Hepatocyte (in vitro differentiated cells): ENCODE measurements at regions not wholly inside any gene's neighbourhood (a gene's known extent, or its start where the extent isn't known, plus 50 kb on each side); places are given as distances from the start of the nearest gene placed in this dataset.

Experiments used
- DNase-seq: peaks from one replicate; pipeline ENCODE4 v3.0.0-alpha.2; 2016; ENCODE audit warnings: low spot score
- H2AFZ ChIP-seq: fragments of 200-600 bp; sonication (generic); 2 replicates; pipeline ENCODE4 v1.6.0; 2016; ENCODE audit warnings: antibody characterized with exemption, mild to moderate bottlenecking
- H3K27ac ChIP-seq: fragments of 200-600 bp; sonication (generic); 2 replicates; pipeline ENCODE4 v1.5.1; 2016; ENCODE audit warnings: mild to moderate bottlenecking
- H3K27me3 ChIP-seq: fragments of 200-600 bp; sonication (generic); 2 replicates; pipeline ENCODE4 v1.6.1; 2016
- H3K36me3 ChIP-seq: fragments of 200-600 bp; sonication (generic); replicated peaks from 2 replicates; pipeline ENCODE4 v1.5.1; 2016; ENCODE audit warnings: low read depth; ENCODE audit not compliant: insufficient read depth
- H3K4me1 ChIP-seq: fragments of 200-600 bp; sonication (generic); 2 replicates; pipeline ENCODE4 v1.5.1; 2016; ENCODE audit warnings: mild to moderate bottlenecking, moderate library complexity; ENCODE audit not compliant: insufficient read depth
- H3K4me2 ChIP-seq: fragments of 200-600 bp; sonication (generic); 2 replicates; pipeline ENCODE4 v1.6.0; 2016
- H3K4me3 ChIP-seq: fragments of 200-600 bp; sonication (generic); 2 replicates; pipeline ENCODE4 v1.5.1; 2016; ENCODE audit warnings: mild to moderate bottlenecking
- H3K79me2 ChIP-seq: fragments of 200-600 bp; sonication (generic); 2 replicates; pipeline ENCODE4 v1.6.0; 2017; ENCODE audit warnings: mild to moderate bottlenecking
- H3K9me2 ChIP-seq: fragments of 200-600 bp; sonication (generic); replicated peaks from 2 replicates; pipeline ENCODE4 v1.6.0; 2017; ENCODE audit warnings: mild to moderate bottlenecking; ENCODE audit not compliant: insufficient read depth
- H3K9me3 ChIP-seq: fragments of 200-600 bp; sonication (generic); 2 replicates; pipeline ENCODE4 v1.5.1; 2016; ENCODE audit warnings: low read depth, mild to moderate bottlenecking
- H4K20me1 ChIP-seq: fragments of 200-600 bp; sonication (generic); 2 replicates; pipeline ENCODE4 v1.6.0; 2016; ENCODE audit warnings: mild to moderate bottlenecking; ENCODE audit not compliant: insufficient read depth, poor library complexity, severe bottlenecking
- EZH2 ChIP-seq: fragments of 200-600 bp; sonication (generic); IDR thresholded peaks from 2 replicates; pipeline ENCODE4 v1.6.1; 2016; ENCODE audit warnings: antibody characterized with exemption, mild to moderate bottlenecking, borderline replicate concordance
- EZH2phosphoT487 ChIP-seq: fragments of 200-600 bp; sonication (generic); IDR thresholded peaks from one replicate; pipeline ENCODE4 v1.6.1; 2018; ENCODE audit warnings: antibody characterized with exemption, mild to moderate bottlenecking, low read depth, moderate library complexity; ENCODE audit not compliant: unreplicated experiment, severe bottlenecking
- WGBS: methylation state at CpG from one replicate; pipeline ENCODE4 v1.1.6; 2016; ENCODE audit warnings: low lambda C conversion rate; ENCODE audit errors: missing lambda C conversion rate; 5-methylcytosine and 5-hydroxymethylcytosine counted together
- TF ChIP-seq, protein P1 (sequence below): fragments of 200-600 bp; sonication (generic); IDR thresholded peaks from 2 replicates; pipeline ENCODE4 v1.5.1; 2016; ENCODE audit warnings: antibody characterized with exemption, mild to moderate bottlenecking; ENCODE audit not compliant: poor library complexity

DNA sequence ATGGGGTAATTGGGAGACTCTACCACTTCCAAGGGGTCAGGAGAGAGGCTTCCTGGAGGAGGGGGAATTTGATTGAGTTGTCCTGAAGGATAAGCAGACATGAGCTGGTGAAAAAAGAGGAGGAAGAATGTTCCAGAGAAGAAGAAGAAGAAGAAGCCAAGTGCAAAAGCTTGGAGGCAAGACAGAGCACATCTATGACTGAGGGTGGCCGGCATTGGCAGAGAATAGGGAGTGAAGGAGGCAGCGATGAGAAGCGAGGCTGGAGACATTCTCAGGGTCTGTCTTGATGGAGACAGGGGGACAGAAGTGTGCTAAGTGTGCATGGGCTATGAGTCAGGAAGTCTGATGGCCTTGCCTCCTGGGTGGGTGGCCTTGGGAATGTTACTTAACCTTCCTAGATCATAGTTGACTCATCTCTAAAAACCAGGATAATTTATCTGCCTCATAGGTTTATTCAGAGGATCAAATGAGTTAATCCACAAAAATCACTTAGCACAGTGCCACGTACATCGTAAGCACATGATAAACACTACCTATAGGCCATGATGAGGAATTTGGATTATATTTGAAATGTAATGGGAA, 171.7 kb downstream of the ABCC12 start:
- Histone ChIP-seq H3K36me3 (no peaks in the 10 kb centered on the region), H3K4me1 (no peaks in the 10 kb centered on the region), H3K27ac (no peak overlapping the region), H3K4me2 (no peak overlapping the region), H3K4me3 (no peak overlapping the region), H4K20me1 (no peaks in the 10 kb centered on the region), H3K79me2 (no peaks in the 10 kb centered on the region), H3K9me3 (no peaks in the 10 kb centered on the region), H2AFZ (no peak overlapping the region), H3K9me2 (no peaks in the 10 kb centered on the region), H3K27me3 (no peaks in the 10 kb centered on the region)
- no peak for DNase-seq
- 87% methylated on average over 5 of the region's 5 CpGs for WGBS
- no peak for TF ChIP-seq EZH2phosphoT487
- no peak for TF ChIP-seq EZH2
- TF ChIP-seq, protein P1, sequence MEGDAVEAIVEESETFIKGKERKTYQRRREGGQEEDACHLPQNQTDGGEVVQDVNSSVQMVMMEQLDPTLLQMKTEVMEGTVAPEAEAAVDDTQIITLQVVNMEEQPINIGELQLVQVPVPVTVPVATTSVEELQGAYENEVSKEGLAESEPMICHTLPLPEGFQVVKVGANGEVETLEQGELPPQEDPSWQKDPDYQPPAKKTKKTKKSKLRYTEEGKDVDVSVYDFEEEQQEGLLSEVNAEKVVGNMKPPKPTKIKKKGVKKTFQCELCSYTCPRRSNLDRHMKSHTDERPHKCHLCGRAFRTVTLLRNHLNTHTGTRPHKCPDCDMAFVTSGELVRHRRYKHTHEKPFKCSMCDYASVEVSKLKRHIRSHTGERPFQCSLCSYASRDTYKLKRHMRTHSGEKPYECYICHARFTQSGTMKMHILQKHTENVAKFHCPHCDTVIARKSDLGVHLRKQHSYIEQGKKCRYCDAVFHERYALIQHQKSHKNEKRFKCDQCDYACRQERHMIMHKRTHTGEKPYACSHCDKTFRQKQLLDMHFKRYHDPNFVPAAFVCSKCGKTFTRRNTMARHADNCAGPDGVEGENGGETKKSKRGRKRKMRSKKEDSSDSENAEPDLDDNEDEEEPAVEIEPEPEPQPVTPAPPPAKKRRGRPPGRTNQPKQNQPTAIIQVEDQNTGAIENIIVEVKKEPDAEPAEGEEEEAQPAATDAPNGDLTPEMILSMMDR = no peak

DNA sequence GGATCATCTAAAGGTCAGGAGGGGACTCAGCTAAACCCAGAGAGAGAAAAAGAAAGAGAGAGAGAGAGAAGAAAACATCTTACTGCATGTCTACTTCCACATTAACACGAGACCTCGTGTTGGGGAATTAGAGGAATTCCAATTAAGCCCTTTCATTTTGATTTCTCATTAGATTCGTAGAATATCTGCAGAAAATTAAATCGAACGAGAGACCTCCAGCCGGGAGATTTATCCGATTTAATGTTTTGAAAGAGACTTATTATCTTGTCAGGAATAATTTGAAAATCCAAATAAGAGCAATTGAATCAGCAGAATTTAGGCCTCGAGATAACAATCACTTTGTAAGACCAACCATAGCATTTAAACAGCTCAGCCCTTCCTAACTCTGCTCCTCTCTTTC, 175.6 kb downstream of the ABCC12 start:
- no peak overlapping the region for H3K4me2 ChIP-seq

DNA sequence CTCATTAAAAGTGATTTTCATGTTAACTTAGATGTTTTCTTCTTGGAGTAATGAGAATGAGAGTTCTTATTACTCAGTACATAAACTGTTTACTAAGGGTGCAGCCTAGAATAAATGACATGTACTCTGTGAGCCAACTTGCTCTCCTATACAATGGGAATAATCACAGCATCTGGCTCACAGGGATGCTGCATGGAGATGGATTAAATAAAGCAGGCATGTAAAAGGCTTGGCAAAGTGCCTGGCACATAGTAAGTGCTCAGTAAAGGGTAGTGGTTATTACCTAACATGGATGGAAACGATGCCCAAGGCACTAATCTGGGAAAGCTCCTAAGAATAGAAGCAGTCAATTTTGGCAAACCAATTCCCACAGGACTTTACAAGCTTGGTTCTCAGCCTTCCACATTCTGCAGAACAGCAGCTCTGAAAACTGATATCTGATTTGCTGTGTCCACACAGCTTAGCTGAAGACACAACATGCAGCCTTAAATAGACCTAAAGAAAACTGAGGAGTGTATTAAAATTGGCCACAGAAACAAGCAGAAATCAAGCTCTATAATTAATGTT, 176.1 kb downstream of the ABCC12 start:
- H4K20me1 ChIP-seq = no peaks in the 10 kb centered on the region

More for the DNA sequence above, 175.6 kb downstream of the ABCC12 start:
- Histone ChIP-seq H3K79me2 (no peaks in the 10 kb centered on the region), H3K4me1 (no peaks in the 10 kb centered on the region), H3K9me3 (no peaks in the 10 kb centered on the region), H2AFZ (no peak overlapping the region), H3K4me3 (no peak overlapping the region), H3K27ac (no peak overlapping the region), H3K27me3 (no peaks in the 10 kb centered on the region), H3K9me2 (no peaks in the 10 kb centered on the region), H4K20me1 (no peaks in the 10 kb centered on the region), H3K36me3 (no peaks in the 10 kb centered on the region)
- 89% methylated on average over 8 of the region's 8 CpGs for WGBS
- TF ChIP-seq EZH2phosphoT487 (no peak), EZH2 (no peak)
- TF ChIP-seq, protein P1 = no peak
- DNase-seq = no peak

More for the DNA sequence above, 176.1 kb downstream of the ABCC12 start:
- Histone ChIP-seq H3K9me3 (no peaks in the 10 kb centered on the region), H3K79me2 (no peaks in the 10 kb centered on the region), H3K4me3 (no peak overlapping the region), H3K4me2 (no peak overlapping the region), H3K4me1 (no peaks in the 10 kb centered on the region), H3K36me3 (no peaks in the 10 kb centered on the region), H2AFZ (no peak overlapping the region), H3K9me2 (no peaks in the 10 kb centered on the region), H3K27ac (no peak overlapping the region), H3K27me3 (no peaks in the 10 kb centered on the region)
- DNase-seq = no peak
- WGBS = 75% methylated on average over 1 of the region's 1 CpG
- TF ChIP-seq EZH2 = no peak
- TF ChIP-seq, protein P1 = no peak
- no peak for TF ChIP-seq EZH2phosphoT487
